K562 (cell line): ENCODE measurements at regions not wholly inside any gene's neighbourhood (a gene's known extent, or its start where the extent isn't known, plus 50 kb on each side); places are given as distances from the start of the nearest gene placed in this dataset.

ENCODE experiments used
- ATAC-seq: fragments of 200-7000 bp; cut with Tn5 transposase; 3 replicates; pipeline ENCODE4 v1.9.1; 2020; ENCODE audit warnings: moderate library complexity
- BruUV-seq: library from RNA; stranded (reverse); fragments of 400-500 nt; replicated peaks from 2 replicates; lab custom pipeline; 2021; lab: Mats Ljungman, UMichigan
- CTCF ChIA-PET: fragments of 300-600 bp; formaldehyde crosslinking; extraction: SDS; loops from one replicate; lab custom pipeline; 2021; ENCODE audit warnings: low intra/inter-chr PET ratio; lab: Yijun Ruan, JAX
- POLR2A ChIA-PET: fragments of 300-600, 350-650 bp; sonication (Branson Sonifier 250); formaldehyde crosslinking; extraction: SDS; loops from one replicate; lab custom pipeline; 2021; ENCODE audit warnings: antibody characterized with exemption, inconsistent platforms; lab: Yijun Ruan, JAX
- DNase-seq, 4 experiments: peaks; one replicate each; pipeline versions ENCODE4 v3.0.0 to v3.0.0-alpha.2; 2011 to 2018; ENCODE audit warnings: low spot score in 3 of 4, mixed read lengths in 3 of 4; ENCODE audit errors: extremely low read depth in 1 of 4
- FAIRE-seq: peaks from 2 replicates; lab custom pipeline; 2011; peaks lifted over from hg19 to GRCh38; lab: Jason Lieb, UNC
- H2AFZ ChIP-seq: 2 replicates; pipeline ENCODE4 v1.6.0; 2011; ENCODE audit warnings: low read depth, low read length, control low read depth, inconsistent platforms
- H3K27ac ChIP-seq: fragments of 200-600 bp; 3 replicates; pipeline ENCODE4 v1.8.0; 2011; ENCODE audit warnings: low read depth, mild to moderate bottlenecking, control low read depth, inconsistent platforms, low read length, moderate library complexity, mixed read lengths; ENCODE audit errors: extremely low read depth
- H3K27me3 ChIP-seq, 2 experiments: fragments of 300-600 bp in 1 of 2; 2 replicates in 1 of 2; 3 replicates in 1 of 2; pipeline versions ENCODE4 v1.6.0 to v1.8.0; 2011; ENCODE audit warnings: inconsistent platforms in 2 of 2, low read length in 2 of 2, mild to moderate bottlenecking in 1 of 2, mixed read lengths in 1 of 2, moderate library complexity in 1 of 2; ENCODE audit not compliant: control insufficient read depth in 2 of 2, insufficient read depth in 2 of 2
- H3K36me3 ChIP-seq: fragments of 300-600 bp; 3 replicates; pipeline ENCODE4 v1.8.0; 2011; ENCODE audit warnings: mild to moderate bottlenecking, low read length, inconsistent platforms; ENCODE audit not compliant: control insufficient read depth, insufficient read depth
- H3K4me1 ChIP-seq, 2 experiments: fragments of 200-600 bp in 1 of 2; replicated peaks in 1 of 2; 2 replicates in 1 of 2; 3 replicates in 1 of 2; pipeline versions ENCODE4 v1.5.1 to v1.8.0; 2011; ENCODE audit warnings: inconsistent platforms in 2 of 2, low read length in 2 of 2, mild to moderate bottlenecking in 1 of 2, mixed read lengths in 1 of 2, moderate library complexity in 1 of 2; ENCODE audit not compliant: control insufficient read depth in 2 of 2, insufficient read depth in 2 of 2
- H3K4me2 ChIP-seq: 2 replicates; pipeline ENCODE4 v1.6.1; 2011; ENCODE audit warnings: low read length, control low read depth, inconsistent platforms, mixed read lengths; ENCODE audit not compliant: insufficient read depth
- H3K4me3 ChIP-seq: fragments of 200-600 bp; sonication (generic), shearing (Covaris generic); 2 replicates; pipeline ENCODE4 v1.5.1; 2016; ENCODE audit warnings: control low read depth, inconsistent platforms
- H3K79me2 ChIP-seq: fragments of 200-600 bp; 3 replicates; pipeline ENCODE4 v1.8.0; 2011; ENCODE audit warnings: low read length, inconsistent platforms; ENCODE audit not compliant: control insufficient read depth, insufficient read depth
- H3K9ac ChIP-seq, 2 experiments: 2 replicates each; pipeline versions ENCODE4 v1.6.0 to v1.6.1; 2011; ENCODE audit warnings: low read depth in 2 of 2, low read length in 2 of 2, control low read depth in 1 of 2, inconsistent platforms in 1 of 2, mild to moderate bottlenecking in 1 of 2, mixed read lengths in 1 of 2; ENCODE audit not compliant: insufficient read depth in 1 of 2
- H3K9me1 ChIP-seq: one replicate; pipeline ENCODE4 v1.6.0; 2011; ENCODE audit warnings: inconsistent platforms, mild to moderate bottlenecking, low read length, moderate library complexity; ENCODE audit not compliant: control insufficient read depth, insufficient read depth
- H3K9me3 ChIP-seq: replicated peaks from 2 replicates; pipeline ENCODE4 v1.5.1; 2011; ENCODE audit warnings: low read depth, low read length, inconsistent platforms; ENCODE audit not compliant: control insufficient read depth, insufficient read depth
- H4K20me1 ChIP-seq: replicated peaks from 2 replicates; pipeline ENCODE4 v1.6.1; 2011; ENCODE audit warnings: low read length, inconsistent platforms, mixed read lengths; ENCODE audit not compliant: control insufficient read depth, insufficient read depth
- CHD2 ChIP-seq: IDR thresholded peaks from 2 replicates; pipeline ENCODE4 v1.6.1; 2011; ENCODE audit warnings: low read depth, low read length
- CXXC5 ChIP-seq: fragments of 250-450 bp; sonication (Bioruptor Pico); IDR thresholded peaks from 2 replicates; pipeline ENCODE4 v1.8.0; 2022; ENCODE audit warnings: inconsistent platforms, mild to moderate bottlenecking, moderate library complexity
- FUS ChIP-seq: fragments of 200-400 bp; formaldehyde crosslinking; optimal IDR thresholded peaks from 2 replicates; pipeline ENCODE3; 2017; ENCODE audit warnings: low read depth, low read length
- HMG20A ChIP-seq: fragments of 450-650 bp; formaldehyde crosslinking; conservative IDR thresholded peaks from 2 replicates; pipeline ENCODE4 v1.4.0; 2020; ENCODE audit warnings: mild to moderate bottlenecking, mixed read lengths
- MTA1 ChIP-seq: fragments of 450-650 bp; IDR thresholded peaks from 2 replicates; pipeline ENCODE4 v1.6.1; 2017; ENCODE audit warnings: borderline replicate concordance
- POU5F1 ChIP-seq: fragments of 150-350 bp; IDR thresholded peaks from 2 replicates; pipeline ENCODE4 v1.6.1; 2014; ENCODE audit warnings: borderline replicate concordance, low read length, low read depth, mild to moderate bottlenecking; ENCODE audit not compliant: partially characterized antibody
- PTTG1 ChIP-seq: fragments of 450-650 bp; IDR thresholded peaks from 2 replicates; pipeline ENCODE4 v1.6.1; 2016; ENCODE audit warnings: low read depth, mild to moderate bottlenecking, missing genetic modification characterization, missing compliant biosample characterization
- TRIM24 ChIP-seq, 2 experiments: fragments of 450-650 bp; IDR thresholded peaks; 2 replicates each; pipeline ENCODE4 v1.6.1; 2016
- ZBTB17 ChIP-seq: fragments of 450-650 bp; formaldehyde crosslinking; IDR thresholded peaks from 2 replicates; pipeline ENCODE4 v1.4.0; 2020; ENCODE audit warnings: mild to moderate bottlenecking
- ZEB2 ChIP-seq: fragments of 450-650 bp; IDR thresholded peaks from 2 replicates; pipeline ENCODE4 v1.6.1; 2016
- ZNF140 ChIP-seq: fragments of 250-450 bp; sonication (Bioruptor Pico); IDR thresholded peaks from 2 replicates; pipeline ENCODE4 v1.8.0; 2021; ENCODE audit warnings: moderate library complexity, mild to moderate bottlenecking, inconsistent platforms
- in situ Hi-C: fragments of 300-500 bp; cut with MboI; formaldehyde crosslinking; loops from 4 replicates; pipeline ENCODE4 v1.15.0; 2018; ENCODE audit warnings: inconsistent platforms, mixed read lengths
- intact Hi-C: fragments of 100-400 bp; cut with micrococcal nuclease; formaldehyde crosslinking; loops from 2 replicates; pipeline ENCODE4 v1.14.2; 2022
- TF ChIP-seq, protein P1 (sequence below): IDR thresholded peaks from 2 replicates; pipeline ENCODE4 v1.6.1; 2014; ENCODE audit warnings: antibody characterized with exemption
- TF ChIP-seq, protein P2 (sequence below): fragments of 450-650 bp; formaldehyde crosslinking; IDR thresholded peaks from 2 replicates; pipeline ENCODE4 v1.4.0; 2022; ENCODE audit warnings: missing genetic modification characterization

DNA sequence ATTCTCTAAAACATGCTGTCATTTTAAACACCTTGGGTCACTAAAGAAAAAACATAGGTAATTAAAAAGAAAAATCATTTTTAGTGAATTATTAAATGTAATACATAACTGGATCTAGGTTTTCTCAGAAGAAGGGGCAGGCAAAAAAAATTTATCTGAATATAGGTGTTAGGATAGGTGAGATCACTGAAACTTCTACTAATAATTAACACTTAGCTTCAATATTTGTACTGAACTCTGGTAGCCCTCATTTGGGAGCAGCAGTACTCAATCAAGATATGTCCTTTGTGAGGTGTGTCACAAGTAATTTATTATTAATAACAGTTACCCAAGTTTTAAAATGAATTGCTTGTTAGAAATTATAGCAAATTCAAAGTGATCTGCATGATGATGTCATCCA lies 103.6 kb downstream of the ATP23 start:
- in situ Hi-C loops, result no loop called here
- ChIA-PET POLR2A (no interaction called here), CTCF (no interaction called here)
- Histone ChIP-seq H3K9ac (no peak overlapping the region), H4K20me1 (no peaks in the 10 kb centered on the region), H3K9me3 (no peaks in the 10 kb centered on the region), H3K4me1 (no peaks in the 10 kb centered on the region), H3K27ac (no peak overlapping the region), H3K36me3 (no peaks in the 10 kb centered on the region), H3K27me3 (no peaks in the 10 kb centered on the region), H3K79me2 (no peaks in the 10 kb centered on the region), H3K4me3 (no peak overlapping the region), H2AFZ (no peak overlapping the region), H3K9me1 (no peaks in the 10 kb centered on the region), H3K4me2 (no peak overlapping the region)
- BruUV-seq, result no TSS peak
- no peak for FAIRE-seq
- intact Hi-C loops, result no loop called here
- no peak for ATAC-seq
- DNase-seq, result no peak
- TF ChIP-seq CXXC5 (no peak), FUS (no peak), HMG20A (no peak), MTA1 (no peak), ZNF140 (CRISPR knock-in tag) (no peak), ZEB2 (no peak), CHD2 (no peak), POU5F1 (no peak), ZBTB17 (CRISPR knock-in tag) (no peak), TRIM24 (IDR thresholded peaks at IDR 0.05) (no peak), PTTG1 (tag) (no peak)
- TF ChIP-seq, protein P1, sequence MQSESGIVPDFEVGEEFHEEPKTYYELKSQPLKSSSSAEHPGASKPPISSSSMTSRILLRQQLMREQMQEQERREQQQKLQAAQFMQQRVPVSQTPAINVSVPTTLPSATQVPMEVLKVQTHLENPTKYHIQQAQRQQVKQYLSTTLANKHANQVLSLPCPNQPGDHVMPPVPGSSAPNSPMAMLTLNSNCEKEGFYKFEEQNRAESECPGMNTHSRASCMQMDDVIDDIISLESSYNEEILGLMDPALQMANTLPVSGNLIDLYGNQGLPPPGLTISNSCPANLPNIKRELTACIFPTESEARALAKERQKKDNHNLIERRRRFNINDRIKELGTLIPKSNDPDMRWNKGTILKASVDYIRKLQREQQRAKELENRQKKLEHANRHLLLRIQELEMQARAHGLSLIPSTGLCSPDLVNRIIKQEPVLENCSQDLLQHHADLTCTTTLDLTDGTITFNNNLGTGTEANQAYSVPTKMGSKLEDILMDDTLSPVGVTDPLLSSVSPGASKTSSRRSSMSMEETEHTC, result no peak
- TF ChIP-seq, protein P2, sequence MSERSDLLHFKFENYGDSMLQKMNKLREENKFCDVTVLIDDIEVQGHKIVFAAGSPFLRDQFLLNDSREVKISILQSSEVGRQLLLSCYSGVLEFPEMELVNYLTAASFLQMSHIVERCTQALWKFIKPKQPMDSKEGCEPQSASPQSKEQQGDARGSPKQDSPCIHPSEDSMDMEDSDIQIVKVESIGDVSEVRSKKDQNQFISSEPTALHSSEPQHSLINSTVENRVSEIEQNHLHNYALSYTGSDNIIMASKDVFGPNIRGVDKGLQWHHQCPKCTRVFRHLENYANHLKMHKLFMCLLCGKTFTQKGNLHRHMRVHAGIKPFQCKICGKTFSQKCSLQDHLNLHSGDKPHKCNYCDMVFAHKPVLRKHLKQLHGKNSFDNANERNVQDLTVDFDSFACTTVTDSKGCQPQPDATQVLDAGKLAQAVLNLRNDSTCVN, result no peak
